HEK293 (cell line): ENCODE measurements at regions not wholly inside any gene's neighbourhood (a gene's known extent, or its start where the extent isn't known, plus 50 kb on each side); places are given as distances from the start of the nearest gene placed in this dataset.

ENCODE experiments used
- ZBTB11 ChIP-seq: fragments of 450-650 bp; formaldehyde crosslinking; conservative IDR thresholded peaks from 2 replicates; pipeline ENCODE4 v1.5.1; 2016; ENCODE audit warnings: low read depth, missing biosample characterization, missing genetic modification characterization
- ZNF280D ChIP-seq: fragments of 450-650 bp; formaldehyde crosslinking; IDR thresholded peaks from 2 replicates; pipeline ENCODE4 v1.5.1; 2016; ENCODE audit warnings: missing biosample characterization, missing genetic modification characterization

GRCh38 chr19:5204212-5204611 lies 136.4 kb downstream of the PTPRS start (continued):
- TF ChIP-seq ZBTB11 (tag by site-specific recombination) (no peak), ZNF280D (tag by site-specific recombination) (no peak)
